Activated CD8-positive, alpha-beta memory T cell treated with anti-CD3 and anti-CD28 coated beads, Interleukin-2, amount 10 ng/mL, durations not matched to agents 7 days and 5 days (primary cell): ENCODE measurements at regions not wholly inside any gene's neighbourhood (a gene's known extent, or its start where the extent isn't known, plus 50 kb on each side); places are given as distances from the start of the nearest gene placed in this dataset.
A peak's percentile ranks its signal among the peaks of the same experiment; 100 is the strongest.
"Not testable (repeated sequence)": the region's sequence is repeated elsewhere in the genome, so short reads cannot be mapped to it uniquely, and the experiment has no call there.

Experiments used
- ATAC-seq: fragments of 150-1000 bp; cut with Tn5 transposase; one replicate; pipeline ENCODE4 v1.10.0; 2021; ENCODE audit warnings: moderate library complexity
- CTCF ChIA-PET: fragments of 350-600 bp; sonication (Branson Sonifier 250); formaldehyde crosslinking; loops from one replicate; lab custom pipeline; 2021; ENCODE audit warnings: antibody characterized with exemption; lab: Charles Lee
- DNase-seq: peaks from one replicate; pipeline ENCODE4 v3.0.0-alpha.2; 2020
- H3K27ac Mint-ChIP-seq: one replicate; pipeline ENCODE4 v1.8.0; 2021; ENCODE audit warnings: mild to moderate bottlenecking, mixed read lengths
- H3K27me3 Mint-ChIP-seq: one replicate; pipeline ENCODE4 v1.8.0; 2021; ENCODE audit warnings: mixed read lengths
- H3K36me3 Mint-ChIP-seq: one replicate; pipeline ENCODE4 v1.8.0; 2021; ENCODE audit warnings: mild to moderate bottlenecking, mixed read lengths
- H3K4me1 Mint-ChIP-seq: one replicate; pipeline ENCODE4 v1.8.0; 2021; ENCODE audit warnings: mixed read lengths
- H3K4me3 Mint-ChIP-seq: one replicate; pipeline ENCODE4 v1.8.0; 2021; ENCODE audit warnings: mild to moderate bottlenecking, moderate library complexity, mixed read lengths
- H3K9me3 Mint-ChIP-seq: one replicate; pipeline ENCODE4 v1.8.0; 2022; ENCODE audit warnings: low read depth, mixed read lengths

GRCh38 chr18:78487649-78488048 lies 492.0 kb upstream of the SALL3 start:
- H3K4me3 Mint-ChIP-seq, result no peak overlapping the region
- H3K27me3 Mint-ChIP-seq, result no peaks in the 10 kb centered on the region
- H3K4me1 Mint-ChIP-seq, result no peaks in the 10 kb centered on the region
- ATAC-seq, result no peak
- H3K36me3 Mint-ChIP-seq, result no peaks in the 10 kb centered on the region
- no peak overlapping the region for H3K27ac Mint-ChIP-seq
- DNase-seq, result peak; percentile 19
- CTCF ChIA-PET, result no interaction called here
- H3K9me3 Mint-ChIP-seq, result peaks cover 4% of the 10 kb centered on the region

GRCh38 chr18:78492064-78492812 lies 487.4 kb upstream of the SALL3 start:
- CTCF ChIA-PET, result no interaction called here
- Mint-ChIP-seq H3K4me1 (no peaks in the 10 kb centered on the region), H3K4me3 (no peak overlapping the region), H3K9me3 (peaks cover 11% of the 10 kb centered on the region), H3K36me3 (no peaks in the 10 kb centered on the region), H3K27ac (no peak overlapping the region), H3K27me3 (no peaks in the 10 kb centered on the region)
- ATAC-seq (no peak), DNase-seq (no peak)

DNA sequence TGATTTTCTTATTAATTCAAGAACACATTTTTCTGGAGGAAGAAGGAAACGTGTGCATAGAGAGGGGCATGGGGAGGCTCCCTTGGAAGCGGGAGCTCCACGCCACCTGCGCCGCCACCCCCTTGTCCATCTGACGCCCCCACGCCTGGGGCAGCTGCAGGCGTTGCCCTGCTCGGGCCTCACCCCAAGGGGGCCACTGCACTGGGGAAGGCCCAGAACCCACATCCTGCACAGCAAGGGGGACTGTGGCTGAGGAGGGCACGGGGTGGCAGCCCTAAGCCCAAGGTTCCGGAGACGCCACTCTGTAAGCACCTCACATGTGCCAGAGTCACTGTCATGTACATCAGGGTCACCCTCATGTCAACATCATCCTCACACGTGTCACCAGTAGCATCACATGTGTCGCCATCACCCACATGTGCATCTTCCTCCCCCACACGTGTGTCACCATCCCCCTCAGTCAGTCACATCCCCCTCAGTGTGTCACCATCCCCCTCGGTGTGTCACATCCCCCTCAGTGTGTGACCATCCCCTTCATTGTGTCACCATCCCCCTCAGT lies 486.7 kb upstream of the SALL3 start:
- ATAC-seq (no peak), DNase-seq (no peak)
- H3K27ac Mint-ChIP-seq, result no peak overlapping the region
- H3K4me3 Mint-ChIP-seq, result no peak overlapping the region
- no peaks in the 10 kb centered on the region for H3K4me1 Mint-ChIP-seq
- no peaks in the 10 kb centered on the region for H3K27me3 Mint-ChIP-seq
- CTCF ChIA-PET, result no interaction called here
- H3K9me3 Mint-ChIP-seq, result peaks cover 11% of the 10 kb centered on the region
- no peaks in the 10 kb centered on the region for H3K36me3 Mint-ChIP-seq

DNA sequence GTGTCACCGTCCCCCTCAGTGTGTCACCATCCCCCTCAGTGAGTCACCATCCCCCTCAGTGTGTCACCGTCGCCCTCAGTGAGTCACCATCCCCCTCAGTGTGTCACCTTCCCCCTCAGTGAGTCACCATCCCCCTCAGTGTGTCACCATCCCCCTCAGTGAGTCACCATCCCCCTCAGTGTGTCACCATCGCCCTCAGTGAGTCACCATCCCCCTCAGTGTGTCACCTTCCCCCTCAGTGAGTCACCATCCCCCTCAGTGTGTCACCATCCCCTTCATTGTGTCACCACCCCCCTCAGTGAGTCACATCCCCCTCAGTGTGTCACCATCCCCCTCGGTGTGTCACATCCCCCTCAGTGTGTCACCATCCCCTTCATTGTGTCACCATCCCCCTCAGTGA lies 486.1 kb upstream of the SALL3 start:
- H3K36me3 Mint-ChIP-seq, ATAC-seq, CTCF ChIA-PET, H3K4me1 Mint-ChIP-seq, H3K27ac Mint-ChIP-seq, H3K4me3 Mint-ChIP-seq, H3K27me3 Mint-ChIP-seq, DNase-seq: not testable (repeated sequence)
- H3K9me3 Mint-ChIP-seq, result peaks cover 11% of the 10 kb centered on the region

- ATAC-seq, result no peak
- H3K4me3 Mint-ChIP-seq, result no peak overlapping the region
- peaks cover 11% of the 10 kb centered on the region for H3K9me3 Mint-ChIP-seq
- H3K36me3 Mint-ChIP-seq, result no peaks in the 10 kb centered on the region
- DNase-seq, result no peak
- H3K27me3 Mint-ChIP-seq, result no peaks in the 10 kb centered on the region
- no peak overlapping the region for H3K27ac Mint-ChIP-seq
- CTCF ChIA-PET, result no interaction called here
- no peaks in the 10 kb centered on the region for H3K4me1 Mint-ChIP-seq
Observed at GRCh38 chr18:78494204-78495085, 485.2 kb upstream of the SALL3 start.

GRCh38 chr18:78495550-78495949 lies 484.1 kb upstream of the SALL3 start:
- Mint-ChIP-seq H3K36me3 (no peaks in the 10 kb centered on the region), H3K27me3 (no peaks in the 10 kb centered on the region), H3K4me1 (no peaks in the 10 kb centered on the region), H3K4me3 (no peak overlapping the region), H3K27ac (no peak overlapping the region), H3K9me3 (peaks cover 13% of the 10 kb centered on the region)
- no peak for ATAC-seq
- CTCF ChIA-PET, result no interaction called here
- DNase-seq, result no peak

GRCh38 chr18:78496079-78496478 lies 483.5 kb upstream of the SALL3 start:
- H3K4me3 Mint-ChIP-seq, result no peak overlapping the region
- H3K9me3 Mint-ChIP-seq, result peaks cover 13% of the 10 kb centered on the region
- H3K27ac Mint-ChIP-seq, result no peak overlapping the region
- no peaks in the 10 kb centered on the region for H3K36me3 Mint-ChIP-seq
- H3K4me1 Mint-ChIP-seq, result no peaks in the 10 kb centered on the region
- DNase-seq (no peak), ATAC-seq (no peak)
- no peaks in the 10 kb centered on the region for H3K27me3 Mint-ChIP-seq
- CTCF ChIA-PET, result no interaction called here

DNA sequence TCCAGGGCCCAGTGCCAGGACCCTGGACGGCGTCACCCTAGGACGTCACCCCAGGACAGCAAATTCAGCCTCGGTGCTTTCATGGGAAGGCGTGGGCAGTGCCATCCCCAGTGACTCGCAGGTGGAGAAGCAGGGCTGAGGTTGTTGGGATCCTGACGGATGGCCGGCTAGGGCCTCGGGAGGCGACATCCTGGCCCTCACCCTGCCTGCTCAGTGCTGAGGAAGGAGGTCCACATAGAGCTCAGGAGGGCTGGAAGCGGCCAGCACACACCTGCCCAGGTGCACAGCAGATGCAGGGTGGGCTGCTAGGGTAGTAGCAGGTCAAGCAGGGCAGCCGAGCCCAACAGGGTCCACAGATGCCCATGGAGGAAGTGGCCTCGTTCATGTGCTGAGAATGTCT lies 482.0 kb upstream of the SALL3 start:
- Mint-ChIP-seq H3K4me1 (no peaks in the 10 kb centered on the region), H3K36me3 (no peaks in the 10 kb centered on the region), H3K9me3 (peaks cover 9% of the 10 kb centered on the region), H3K4me3 (no peak overlapping the region), H3K27me3 (no peaks in the 10 kb centered on the region), H3K27ac (no peak overlapping the region)
- CTCF ChIA-PET, result no interaction called here
- no peak for DNase-seq
- ATAC-seq, result no peak

GRCh38 chr18:78499586-78499985 lies 480.0 kb upstream of the SALL3 start:
- no peak for ATAC-seq
- Mint-ChIP-seq H3K36me3 (no peaks in the 10 kb centered on the region), H3K9me3 (peaks cover 5% of the 10 kb centered on the region), H3K27ac (no peak overlapping the region), H3K4me1 (no peaks in the 10 kb centered on the region), H3K27me3 (no peaks in the 10 kb centered on the region), H3K4me3 (no peak overlapping the region)
- DNase-seq, result no peak
- CTCF ChIA-PET, result no interaction called here

DNA sequence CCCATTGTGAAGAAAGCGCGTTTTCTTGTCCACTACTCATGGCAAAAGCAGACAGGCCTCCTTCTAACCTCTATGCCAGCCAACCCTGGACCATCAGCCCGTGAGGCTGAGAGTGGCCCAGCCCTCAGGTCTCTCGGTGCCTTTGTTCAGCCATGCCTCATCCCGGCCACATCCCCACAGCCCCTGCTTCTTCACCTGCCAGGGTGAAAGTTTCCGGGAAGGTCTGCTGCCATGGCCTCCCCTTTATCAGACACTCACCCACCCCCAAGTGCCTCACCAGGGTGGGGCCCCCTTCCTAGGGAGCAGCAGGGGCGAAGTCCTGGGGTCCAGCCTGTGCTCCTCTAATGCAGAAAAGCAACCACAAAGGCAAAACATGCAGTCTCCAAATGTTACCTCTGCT lies 478.4 kb upstream of the SALL3 start:
- Mint-ChIP-seq H3K36me3 (no peaks in the 10 kb centered on the region), H3K4me3 (no peak overlapping the region), H3K4me1 (no peaks in the 10 kb centered on the region), H3K27ac (no peak overlapping the region), H3K9me3 (peaks cover 3% of the 10 kb centered on the region), H3K27me3 (no peaks in the 10 kb centered on the region)
- CTCF ChIA-PET, result no interaction called here
- ATAC-seq (no peak), DNase-seq (no peak)

DNA sequence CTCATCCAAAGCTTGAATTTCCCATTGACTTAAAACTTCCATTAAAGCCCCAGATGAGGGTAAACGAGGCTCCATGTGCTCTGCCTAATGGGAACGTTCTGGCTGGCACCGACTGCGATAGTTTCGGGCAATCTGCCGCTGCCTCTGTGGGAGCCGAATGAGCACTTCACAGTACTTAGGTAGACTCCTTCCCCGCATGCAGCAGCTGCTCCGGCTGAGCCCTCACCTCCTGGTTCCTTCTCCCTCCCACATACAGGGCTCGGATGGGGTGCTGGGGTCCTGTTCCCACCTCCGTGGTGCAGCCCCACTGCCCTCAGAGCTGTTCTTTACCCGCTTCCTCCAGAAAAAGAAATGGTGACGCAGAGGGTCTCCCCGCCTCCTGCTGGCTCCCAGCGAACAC lies 476.5 kb upstream of the SALL3 start:
- Mint-ChIP-seq H3K4me3 (no peak overlapping the region), H3K9me3 (peaks cover 4% of the 10 kb centered on the region), H3K27ac (no peak overlapping the region), H3K4me1 (no peaks in the 10 kb centered on the region), H3K36me3 (no peaks in the 10 kb centered on the region), H3K27me3 (no peaks in the 10 kb centered on the region)
- DNase-seq, result no peak
- no peak for ATAC-seq
- CTCF ChIA-PET, result no interaction called here

GRCh38 chr18:78505851-78506461 lies 473.7 kb upstream of the SALL3 start:
- Mint-ChIP-seq H3K4me3 (no peak overlapping the region), H3K9me3 (peaks cover 8% of the 10 kb centered on the region), H3K4me1 (no peaks in the 10 kb centered on the region), H3K27ac (no peak overlapping the region), H3K27me3 (no peaks in the 10 kb centered on the region), H3K36me3 (no peaks in the 10 kb centered on the region)
- DNase-seq, result no peak
- ATAC-seq, result no peak
- CTCF ChIA-PET, result no interaction called here

- H3K36me3 Mint-ChIP-seq, result no peaks in the 10 kb centered on the region
- no peak overlapping the region for H3K4me3 Mint-ChIP-seq
- no peaks in the 10 kb centered on the region for H3K4me1 Mint-ChIP-seq
- ATAC-seq, result no peak
- H3K27me3 Mint-ChIP-seq, result no peaks in the 10 kb centered on the region
- no peak overlapping the region for H3K27ac Mint-ChIP-seq
- peaks cover 8% of the 10 kb centered on the region for H3K9me3 Mint-ChIP-seq
- no peak for DNase-seq
- CTCF ChIA-PET, result no interaction called here
Observed at GRCh38 chr18:78507217-78507616, 472.4 kb upstream of the SALL3 start.
